ENCODE measurements at regions not wholly inside any gene's neighbourhood (a gene's known extent, or its start where the extent isn't known, plus 50 kb on each side); places are given as distances from the start of the nearest gene placed in this dataset.

GRCh38 chr15:47568030-47568429 lies 149.3 kb upstream of the SEMA6D start:
- H2AFZ ChIP-seq (ENCODE audit: low read length) = no peak overlapping the region
- FAIRE-seq (no peak), DNase-seq (ENCODE audit: low read depth in 1 of 2, low spot score in 2 of 2) (no peak)
- no peaks in the 10 kb centered on the region for H3K9me3 ChIP-seq (ENCODE audit: insufficient read depth in 2 of 2, low read depth in 1 of 2, low read length in 1 of 2)
- no peak overlapping the region for H3K4me3 ChIP-seq (ENCODE audit: extremely low read depth in 1 of 4, insufficient read depth in 2 of 4, low read depth in 3 of 4, low read length in 4 of 4)
- H3K23ac ChIP-seq (ENCODE audit: insufficient read length) = no peak overlapping the region
- no peak overlapping the region for H2BK5ac ChIP-seq (ENCODE audit: low read depth, low read length)
- no peak overlapping the region for H2BK12ac ChIP-seq (ENCODE audit: low read depth, low read length)
- WGBS, 2 experiments (ENCODE audit: extremely low coverage in 1 of 2, insufficient coverage in 1 of 2, insufficient read length in 1 of 2, insufficient replicate concordance in 2 of 2, low coverage in 1 of 2, low lambda C conversion rate in 2 of 2, missing lambda C conversion rate in 1 of 2) = 93% methylated on average over 2 of the region's 2 CpGs; no CpG with 5 or more reads in 1 of the 2 experiments
- H4K5ac ChIP-seq (ENCODE audit: insufficient read length, low read depth, low read length) = no peak overlapping the region
- no peak overlapping the region for H3K14ac ChIP-seq (ENCODE audit: insufficient read length)
- H3K4ac ChIP-seq (replicated peaks; ENCODE audit: insufficient read length, low read depth, low read length) = no peak overlapping the region
- H2BK20ac ChIP-seq (ENCODE audit: low read length) = no peak overlapping the region
- H3K27me3 ChIP-seq (replicated peaks in 1 of 4; ENCODE audit: control insufficient read depth in 3 of 4, extremely low read depth in 1 of 4, insufficient read depth in 3 of 4, low read length in 3 of 4) = no peaks in the 10 kb centered on the region
- no peak overlapping the region for H3K9ac ChIP-seq (replicated peaks in 1 of 4; ENCODE audit: extremely low read depth in 1 of 4, low read depth in 3 of 4, low read length in 3 of 4)
- H2AK5ac ChIP-seq (ENCODE audit: low read depth, low read length) = no peak overlapping the region
- H2BK120ac ChIP-seq (replicated peaks; ENCODE audit: low read depth, low read length) = no peak overlapping the region
- no peaks in the 10 kb centered on the region for H4K20me1 ChIP-seq (replicated peaks in 1 of 2; ENCODE audit: control insufficient read depth in 1 of 2, insufficient read depth in 2 of 2, low read length in 2 of 2)
- H3K27ac ChIP-seq (ENCODE audit: low read depth, low read length) = no peak overlapping the region
- ChIA-PET POLR2A (ENCODE audit: partially characterized antibody) (no interaction called here), CTCF (ENCODE audit: partially characterized antibody) (no interaction called here)
- no peak overlapping the region for H3K18ac ChIP-seq (ENCODE audit: extremely low read depth, low read length)
- no peak overlapping the region for H3K4me2 ChIP-seq (ENCODE audit: insufficient read depth in 1 of 2, low read depth in 2 of 2, low read length in 2 of 2)
- no peak overlapping the region for H4K8ac ChIP-seq (ENCODE audit: extremely low read depth, insufficient read depth, low read length)
- H3K56ac ChIP-seq (replicated peaks; ENCODE audit: insufficient read length, low read depth, low read length) = no peak overlapping the region
- no peaks in the 10 kb centered on the region for H3K36me3 ChIP-seq (ENCODE audit: control insufficient read depth in 2 of 4, insufficient read depth in 4 of 4, low read length in 3 of 4)
- H3K4me1 ChIP-seq (replicated peaks in 1 of 4; ENCODE audit: control insufficient read depth in 3 of 4, insufficient read depth in 4 of 4, low read length in 3 of 4) = no peaks in the 10 kb centered on the region
- H2BK15ac ChIP-seq (ENCODE audit: low read length) = no peak overlapping the region
- no peak overlapping the region for H4K91ac ChIP-seq (replicated peaks; ENCODE audit: insufficient read length, low read length)
- H3K23me2 ChIP-seq (ENCODE audit: low read depth, low read length) = no peaks in the 10 kb centered on the region
- no peaks in the 10 kb centered on the region for H3K79me2 ChIP-seq (ENCODE audit: control insufficient read depth in 1 of 2, insufficient read depth in 2 of 2, low read length in 2 of 2)
- H3K79me1 ChIP-seq (ENCODE audit: low read depth, low read length) = no peaks in the 10 kb centered on the region
- TF ChIP-seq CHD2 (IDR thresholded peaks at IDR 0.05; ENCODE audit: low read length) (no peak), ATF2 (IDR thresholded peaks at IDR 0.05; ENCODE audit: low read length) (no peak), SUZ12 (IDR thresholded peaks at IDR 0.05; ENCODE audit: low read length) (no peak), RAD21 (IDR thresholded peaks at IDR 0.05 in 1 of 2, conservative IDR thresholded peaks at IDR 0.05 in 1 of 2; ENCODE audit: low read depth in 2 of 2, low read length in 2 of 2) (no peak), HDAC6 (IDR thresholded peaks at IDR 0.05; ENCODE audit: low read depth, low read length) (no peak), SIN3A (conservative IDR thresholded peaks at IDR 0.05 in 1 of 2, IDR thresholded peaks at IDR 0.05 in 1 of 2; ENCODE audit: low read depth in 1 of 2, low read length in 2 of 2) (no peak), NRF1 (IDR thresholded peaks at IDR 0.05; ENCODE audit: low read depth, low read length) (no peak), CTBP2 (IDR thresholded peaks at IDR 0.05; ENCODE audit: borderline replicate concordance, insufficient read depth, insufficient read length, low read length) (no peak), RBBP5 (IDR thresholded peaks at IDR 0.05; ENCODE audit: borderline replicate concordance, low read depth, low read length) (no peak), KDM5A (IDR thresholded peaks at IDR 0.05; ENCODE audit: low read length) (no peak), RFX5 (IDR thresholded peaks at IDR 0.05; ENCODE audit: borderline replicate concordance, low read depth, low read length) (no peak), KDM4A (IDR thresholded peaks at IDR 0.05; ENCODE audit: low read depth, low read length, severe bottlenecking) (no peak), ASH2L (IDR thresholded peaks at IDR 0.05; ENCODE audit: low read length) (no peak)

Measured in H1 (cell line).